ENCODE measurements at regions not wholly inside any gene's neighbourhood (a gene's known extent, or its start where the extent isn't known, plus 50 kb on each side); places are given as distances from the start of the nearest gene placed in this dataset.

DNA sequence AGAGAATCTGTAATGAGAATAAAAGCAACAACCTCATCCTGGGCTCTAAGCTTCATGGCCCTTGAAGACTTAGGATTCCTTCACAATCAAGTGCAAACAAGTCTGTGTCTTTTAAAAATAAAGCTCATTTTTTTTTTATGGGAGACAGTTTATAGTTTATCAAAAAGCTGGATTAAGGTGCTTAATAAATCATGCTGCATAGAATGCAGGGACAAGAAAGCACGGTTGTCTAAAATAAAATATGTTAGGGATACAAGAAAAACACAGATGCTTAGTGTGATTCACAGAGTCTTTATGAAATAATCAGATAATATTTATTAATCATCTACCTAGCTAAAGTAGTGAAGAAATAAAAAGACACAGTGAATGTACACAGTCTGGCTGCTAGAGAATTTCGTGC, 2045.9 kb upstream of the WWC1 start:
- TF ChIP-seq, protein P1, sequence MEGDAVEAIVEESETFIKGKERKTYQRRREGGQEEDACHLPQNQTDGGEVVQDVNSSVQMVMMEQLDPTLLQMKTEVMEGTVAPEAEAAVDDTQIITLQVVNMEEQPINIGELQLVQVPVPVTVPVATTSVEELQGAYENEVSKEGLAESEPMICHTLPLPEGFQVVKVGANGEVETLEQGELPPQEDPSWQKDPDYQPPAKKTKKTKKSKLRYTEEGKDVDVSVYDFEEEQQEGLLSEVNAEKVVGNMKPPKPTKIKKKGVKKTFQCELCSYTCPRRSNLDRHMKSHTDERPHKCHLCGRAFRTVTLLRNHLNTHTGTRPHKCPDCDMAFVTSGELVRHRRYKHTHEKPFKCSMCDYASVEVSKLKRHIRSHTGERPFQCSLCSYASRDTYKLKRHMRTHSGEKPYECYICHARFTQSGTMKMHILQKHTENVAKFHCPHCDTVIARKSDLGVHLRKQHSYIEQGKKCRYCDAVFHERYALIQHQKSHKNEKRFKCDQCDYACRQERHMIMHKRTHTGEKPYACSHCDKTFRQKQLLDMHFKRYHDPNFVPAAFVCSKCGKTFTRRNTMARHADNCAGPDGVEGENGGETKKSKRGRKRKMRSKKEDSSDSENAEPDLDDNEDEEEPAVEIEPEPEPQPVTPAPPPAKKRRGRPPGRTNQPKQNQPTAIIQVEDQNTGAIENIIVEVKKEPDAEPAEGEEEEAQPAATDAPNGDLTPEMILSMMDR (IDR thresholded peaks at IDR 0.05) = no peak
- DNase-seq (ENCODE audit: low spot score) = no peak
- H3K4me3 ChIP-seq = no peak overlapping the region
- no peak overlapping the region for H3K27ac ChIP-seq

DNA sequence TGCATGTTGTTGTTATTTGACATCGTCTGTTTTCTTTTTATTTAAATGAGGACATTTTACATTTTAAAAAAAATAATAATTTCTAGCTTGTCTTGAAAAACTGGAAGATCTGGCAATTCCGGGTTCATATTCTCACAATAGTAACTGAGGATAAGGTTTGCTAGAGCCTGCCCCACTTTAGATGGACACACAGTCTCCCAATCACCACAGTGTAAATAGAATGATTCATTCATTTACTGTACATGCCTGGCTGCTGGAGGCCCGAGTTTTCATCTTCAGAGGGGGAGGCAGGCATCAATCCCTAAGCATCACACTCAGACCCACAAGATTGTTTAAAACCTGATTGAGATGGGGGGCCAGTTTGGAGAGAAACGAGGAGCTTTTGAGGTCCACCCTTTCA, 2039.7 kb upstream of the WWC1 start:
- Histone ChIP-seq H3K4me3 (no peak overlapping the region), H3K27ac (no peak overlapping the region)
- TF ChIP-seq, protein P1 (IDR thresholded peaks at IDR 0.05) = no peak
- DNase-seq (ENCODE audit: low spot score) = no peak

DNA sequence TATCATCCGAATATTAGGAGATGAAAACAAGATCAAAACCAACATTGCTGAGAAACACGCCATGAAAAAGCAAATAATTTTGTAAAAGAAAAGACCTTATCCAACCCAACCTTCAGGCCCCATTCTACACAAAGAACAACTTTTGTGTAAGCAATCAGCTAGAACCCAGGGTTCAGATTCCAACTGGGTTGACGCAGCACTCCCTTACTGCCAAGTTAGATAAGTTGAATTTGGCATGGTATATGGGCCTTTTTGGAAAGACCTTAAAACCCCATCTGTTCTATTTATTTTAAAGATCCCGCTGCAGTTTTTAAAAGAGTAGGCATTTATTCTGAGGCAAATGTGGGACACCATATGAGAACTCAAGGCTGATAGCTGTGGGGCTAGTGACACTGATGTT, 2033.8 kb upstream of the WWC1 start:
- Histone ChIP-seq H3K4me3 (no peak overlapping the region), H3K27ac (no peak overlapping the region)
- DNase-seq (ENCODE audit: low spot score) = no peak
- TF ChIP-seq, protein P1 (IDR thresholded peaks at IDR 0.05) = no peak

DNA sequence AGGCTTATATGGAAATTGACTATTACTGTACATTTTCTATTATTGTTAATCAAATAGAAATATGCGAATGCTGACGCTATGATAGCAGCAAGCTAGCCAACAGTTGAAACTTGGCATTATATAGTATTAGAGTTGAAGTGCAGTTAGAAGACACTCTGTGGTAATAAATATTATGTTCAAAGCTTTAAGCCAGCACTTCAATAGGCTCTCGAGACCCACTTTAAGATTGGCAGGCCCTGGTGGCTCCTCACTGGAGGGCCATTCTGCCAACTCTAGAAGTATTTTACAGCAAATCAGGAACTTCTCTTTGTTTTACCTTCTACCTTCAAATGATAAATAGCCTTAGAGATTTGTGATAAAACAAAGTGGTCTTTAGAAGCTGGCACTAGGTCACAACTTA, 2029.0 kb upstream of the WWC1 start:
- TF ChIP-seq, protein P1 (IDR thresholded peaks at IDR 0.05) = no peak
- H3K4me3 ChIP-seq = no peak overlapping the region
- DNase-seq (ENCODE audit: low spot score) = no peak
- H3K27ac ChIP-seq = no peak overlapping the region

DNA sequence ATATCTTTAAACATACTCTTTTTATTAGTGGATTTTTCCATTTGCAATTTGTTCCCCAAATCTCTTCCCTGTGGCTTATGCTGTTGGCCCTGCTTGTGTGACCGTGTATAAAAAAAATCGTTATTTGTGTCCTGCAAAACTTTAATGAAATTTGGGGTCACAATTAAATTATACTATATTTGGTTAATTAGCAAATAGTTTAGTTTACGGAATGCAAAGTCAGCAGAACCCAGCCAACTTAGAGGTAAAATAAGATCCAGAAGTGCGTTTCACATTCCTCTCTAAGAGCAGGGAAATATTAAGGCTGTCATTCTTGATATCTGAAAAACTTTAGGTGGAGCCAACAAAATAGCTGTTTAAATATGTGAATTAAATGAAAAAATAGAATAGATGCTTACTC, 2023.5 kb upstream of the WWC1 start:
- DNase-seq (ENCODE audit: low spot score) = no peak
- TF ChIP-seq, protein P1 (IDR thresholded peaks at IDR 0.05) = no peak
- no peak overlapping the region for H3K4me3 ChIP-seq
- H3K27ac ChIP-seq = no peak overlapping the region

DNA sequence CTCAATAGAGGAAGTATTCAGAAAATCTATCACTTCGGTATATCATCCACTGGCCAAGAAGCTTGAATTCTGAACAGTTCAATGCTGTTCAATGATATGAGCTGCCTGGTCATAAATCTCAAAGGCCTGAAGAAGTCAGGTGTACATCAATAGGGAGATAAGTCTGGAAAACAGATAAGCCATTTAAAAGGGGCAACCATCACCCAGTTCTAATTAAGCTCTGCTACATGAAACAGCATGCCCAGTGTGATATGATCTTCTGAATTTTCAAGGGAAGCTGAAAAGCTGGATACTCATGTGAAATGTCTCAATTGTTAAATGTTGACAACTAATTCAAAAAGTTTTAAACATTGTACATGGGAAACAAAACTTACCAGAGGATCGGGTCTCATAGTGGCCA, 2020.7 kb upstream of the WWC1 start:
- H3K4me3 ChIP-seq = no peak overlapping the region
- no peak overlapping the region for H3K27ac ChIP-seq
- DNase-seq (ENCODE audit: low spot score) = no peak
- TF ChIP-seq, protein P1 (IDR thresholded peaks at IDR 0.05) = no peak

DNA sequence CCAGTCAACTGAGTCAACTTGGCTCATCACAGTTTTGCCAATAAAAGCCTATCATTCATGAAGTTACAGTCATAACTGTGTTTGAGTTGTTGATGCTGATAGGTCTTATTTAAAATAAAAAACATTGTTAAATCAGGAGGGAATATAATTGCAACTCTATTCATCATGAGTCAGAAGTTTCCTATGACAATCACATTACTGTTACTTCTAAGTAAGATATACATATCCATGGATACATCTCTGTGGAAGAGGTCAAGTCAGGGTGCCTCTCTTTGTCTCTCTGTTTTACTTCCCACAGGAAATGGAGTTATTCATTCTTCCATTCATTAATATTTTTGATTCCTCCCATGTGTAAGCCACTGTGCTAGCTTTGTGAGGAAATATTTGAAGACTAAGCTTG, 2015.4 kb upstream of the WWC1 start:
- H3K4me3 ChIP-seq = no peak overlapping the region
- DNase-seq (ENCODE audit: low spot score) = no peak
- no peak overlapping the region for H3K27ac ChIP-seq
- TF ChIP-seq, protein P1 (IDR thresholded peaks at IDR 0.05) = no peak
